ENCODE measurements at regions not wholly inside any gene's neighbourhood (a gene's known extent, or its start where the extent isn't known, plus 50 kb on each side); places are given as distances from the start of the nearest gene placed in this dataset.

GRCh38 chr7:122200888-122201287, 56.8 kb upstream of the AASS start:
- no peak overlapping the region for H3K9ac ChIP-seq (ENCODE audit: insufficient read depth, low read length)
- no peaks in the 10 kb centered on the region for H3K9me3 ChIP-seq (ENCODE audit: control insufficient read depth, insufficient read depth, low read depth, low read length)
- TF ChIP-seq CTCF (conservative IDR thresholded peaks at IDR 0.05 in 1 of 2, IDR thresholded peaks at IDR 0.05 in 1 of 2; ENCODE audit: low read depth in 1 of 2, low read length in 2 of 2) (no peak), EZH2 (IDR thresholded peaks at IDR 0.05; ENCODE audit: low read length, missing control alignments) (no peak)
- H4K20me1 ChIP-seq (ENCODE audit: control insufficient read depth, extremely low read depth, insufficient read depth, low read length) = no peaks in the 10 kb centered on the region
- no peaks in the 10 kb centered on the region for H3K36me3 ChIP-seq (ENCODE audit: control insufficient read depth, insufficient read depth, low read length)
- no peak overlapping the region for H2AFZ ChIP-seq (ENCODE audit: low read length)
- no peaks in the 10 kb centered on the region for H3K27me3 ChIP-seq (ENCODE audit: control insufficient read depth, insufficient read depth, low read length)
- no peak overlapping the region for H3K4me3 ChIP-seq (replicated peaks in 1 of 4; ENCODE audit: control extremely low read depth in 1 of 4, insufficient read depth in 1 of 4, low read depth in 3 of 4, low read length in 4 of 4)
- H3K27ac ChIP-seq (ENCODE audit: insufficient read depth, low read length) = no peak overlapping the region
- no peak overlapping the region for H3K4me2 ChIP-seq (ENCODE audit: extremely low read depth, insufficient read depth, low read length)
- no peak for DNase-seq (ENCODE audit: low read depth in 2 of 2)
- H3K79me2 ChIP-seq (ENCODE audit: control insufficient read depth, insufficient read depth, low read length) = no peaks in the 10 kb centered on the region
- no peaks in the 10 kb centered on the region for H3K4me1 ChIP-seq (ENCODE audit: control insufficient read depth, extremely low read depth, insufficient read depth, low read length)

GRCh38 chr7:122199171-122199570, 55.1 kb upstream of the AASS start:
- Histone ChIP-seq H3K9ac (ENCODE audit: insufficient read depth, low read length) (no peak overlapping the region), H2AFZ (ENCODE audit: low read length) (no peak overlapping the region), H3K36me3 (ENCODE audit: control insufficient read depth, insufficient read depth, low read length) (no peaks in the 10 kb centered on the region), H3K4me3 (replicated peaks in 1 of 4; ENCODE audit: control extremely low read depth in 1 of 4, insufficient read depth in 1 of 4, low read depth in 3 of 4, low read length in 4 of 4) (no peak overlapping the region), H3K79me2 (ENCODE audit: control insufficient read depth, insufficient read depth, low read length) (no peaks in the 10 kb centered on the region), H4K20me1 (ENCODE audit: control insufficient read depth, extremely low read depth, insufficient read depth, low read length) (no peaks in the 10 kb centered on the region), H3K27ac (ENCODE audit: insufficient read depth, low read length) (no peak overlapping the region), H3K9me3 (ENCODE audit: control insufficient read depth, insufficient read depth, low read depth, low read length) (no peaks in the 10 kb centered on the region), H3K4me2 (ENCODE audit: extremely low read depth, insufficient read depth, low read length) (no peak overlapping the region), H3K27me3 (ENCODE audit: control insufficient read depth, insufficient read depth, low read length) (no peaks in the 10 kb centered on the region), H3K4me1 (ENCODE audit: control insufficient read depth, extremely low read depth, insufficient read depth, low read length) (no peaks in the 10 kb centered on the region)
- peak in 1 of 2 donors; percentile 27 for DNase-seq (ENCODE audit: low read depth in 2 of 2)
- TF ChIP-seq EZH2 (IDR thresholded peaks at IDR 0.05; ENCODE audit: low read length, missing control alignments) (no peak), CTCF (conservative IDR thresholded peaks at IDR 0.05 in 1 of 2, IDR thresholded peaks at IDR 0.05 in 1 of 2; ENCODE audit: low read depth in 1 of 2, low read length in 2 of 2) (no peak)

GRCh38 chr7:122198581-122198980, 54.5 kb upstream of the AASS start:
- Histone ChIP-seq H3K4me2 (ENCODE audit: extremely low read depth, insufficient read depth, low read length) (no peak overlapping the region), H3K36me3 (ENCODE audit: control insufficient read depth, insufficient read depth, low read length) (no peaks in the 10 kb centered on the region), H4K20me1 (ENCODE audit: control insufficient read depth, extremely low read depth, insufficient read depth, low read length) (no peaks in the 10 kb centered on the region), H3K9ac (ENCODE audit: insufficient read depth, low read length) (no peak overlapping the region), H3K9me3 (ENCODE audit: control insufficient read depth, insufficient read depth, low read depth, low read length) (no peaks in the 10 kb centered on the region), H3K27me3 (ENCODE audit: control insufficient read depth, insufficient read depth, low read length) (no peaks in the 10 kb centered on the region), H3K79me2 (ENCODE audit: control insufficient read depth, insufficient read depth, low read length) (no peaks in the 10 kb centered on the region), H2AFZ (ENCODE audit: low read length) (no peak overlapping the region), H3K4me3 (replicated peaks in 1 of 4; ENCODE audit: control extremely low read depth in 1 of 4, insufficient read depth in 1 of 4, low read depth in 3 of 4, low read length in 4 of 4) (no peak overlapping the region), H3K4me1 (ENCODE audit: control insufficient read depth, extremely low read depth, insufficient read depth, low read length) (no peaks in the 10 kb centered on the region), H3K27ac (ENCODE audit: insufficient read depth, low read length) (no peak overlapping the region)
- TF ChIP-seq CTCF (conservative IDR thresholded peaks at IDR 0.05 in 1 of 2, IDR thresholded peaks at IDR 0.05 in 1 of 2; ENCODE audit: low read depth in 1 of 2, low read length in 2 of 2) (no peak), EZH2 (IDR thresholded peaks at IDR 0.05; ENCODE audit: low read length, missing control alignments) (no peak)
- no peak for DNase-seq (ENCODE audit: low read depth in 2 of 2)

Data from fibroblast of lung (primary cell).